OCI-LY3 (cell line): ENCODE measurements at regions not wholly inside any gene's neighbourhood (a gene's known extent, or its start where the extent isn't known, plus 50 kb on each side); places are given as distances from the start of the nearest gene placed in this dataset.

Experiments
- H2AFZ ChIP-seq: fragments of 200-600, 300-600 bp; shearing (Covaris generic); 2 replicates; pipeline ENCODE4 v1.6.0; 2014; ENCODE audit warnings: antibody characterized with exemption, low read depth, low read length
- H3K27ac ChIP-seq: fragments of 200-600, 300-600 bp; sonication (generic); 2 replicates; pipeline ENCODE4 v1.5.1; 2014; ENCODE audit warnings: mild to moderate bottlenecking, low read length, moderate library complexity, mixed read lengths
- H3K27me3 ChIP-seq: fragments of 200-600, 300-600 bp; sonication (generic); 2 replicates; pipeline ENCODE4 v1.6.1; 2014; ENCODE audit warnings: low read depth, low read length, mixed read lengths
- H3K36me3 ChIP-seq: fragments of 200-600, 300-600 bp; sonication (generic); replicated peaks from 2 replicates; pipeline ENCODE3; 2014; ENCODE audit warnings: low read depth, low read length, mixed read lengths
- H3K4me1 ChIP-seq: fragments of 300-600, 200-600 bp; sonication (generic); 2 replicates; pipeline ENCODE4 v1.6.1; 2014; ENCODE audit warnings: low read length, mixed read lengths
- H3K4me2 ChIP-seq: fragments of 200-600, 300-600 bp; sonication (generic); 2 replicates; pipeline ENCODE4 v1.6.1; 2014; ENCODE audit warnings: low read length, mixed read lengths
- H3K4me3 ChIP-seq: fragments of 300-600, 200-600 bp; sonication (generic); 2 replicates; pipeline ENCODE4 v1.5.1; 2014; ENCODE audit warnings: antibody characterized with exemption, mild to moderate bottlenecking, low read length, moderate library complexity
- H3K79me2 ChIP-seq: fragments of 300-600, 200-600 bp; shearing (Covaris generic); 2 replicates; pipeline ENCODE4 v1.6.1; 2014; ENCODE audit warnings: mild to moderate bottlenecking, low read length, mixed read lengths
- H3K9ac ChIP-seq: fragments of 300-600, 200-600 bp; shearing (Covaris generic); 2 replicates; pipeline ENCODE4 v1.6.0; 2014; ENCODE audit warnings: mild to moderate bottlenecking, low read length, moderate library complexity
- H3K9me3 ChIP-seq: fragments of 200-600, 300-600 bp; shearing (Covaris generic); 2 replicates; pipeline ENCODE4 v1.6.1; 2014; ENCODE audit warnings: low read length, mixed read lengths; ENCODE audit not compliant: insufficient read depth
- H4K20me1 ChIP-seq: fragments of 200-600, 300-600 bp; sonication (generic); 2 replicates; pipeline ENCODE4 v1.6.1; 2016; ENCODE audit warnings: low read length, mixed read lengths; ENCODE audit not compliant: insufficient read depth
- EZH2phosphoT487 ChIP-seq: fragments of 200-600 bp; shearing (Covaris generic); IDR thresholded peaks from 2 replicates; pipeline ENCODE4 v1.6.1; 2018; ENCODE audit warnings: antibody characterized with exemption, mixed run types, low read depth
- TF ChIP-seq, protein P1 (sequence below): fragments of 200-600, 300-600 bp; sonication (generic); IDR thresholded peaks from 2 replicates; pipeline ENCODE4 v1.5.1; 2014; ENCODE audit warnings: antibody characterized with exemption, low read length, low read depth

DNA sequence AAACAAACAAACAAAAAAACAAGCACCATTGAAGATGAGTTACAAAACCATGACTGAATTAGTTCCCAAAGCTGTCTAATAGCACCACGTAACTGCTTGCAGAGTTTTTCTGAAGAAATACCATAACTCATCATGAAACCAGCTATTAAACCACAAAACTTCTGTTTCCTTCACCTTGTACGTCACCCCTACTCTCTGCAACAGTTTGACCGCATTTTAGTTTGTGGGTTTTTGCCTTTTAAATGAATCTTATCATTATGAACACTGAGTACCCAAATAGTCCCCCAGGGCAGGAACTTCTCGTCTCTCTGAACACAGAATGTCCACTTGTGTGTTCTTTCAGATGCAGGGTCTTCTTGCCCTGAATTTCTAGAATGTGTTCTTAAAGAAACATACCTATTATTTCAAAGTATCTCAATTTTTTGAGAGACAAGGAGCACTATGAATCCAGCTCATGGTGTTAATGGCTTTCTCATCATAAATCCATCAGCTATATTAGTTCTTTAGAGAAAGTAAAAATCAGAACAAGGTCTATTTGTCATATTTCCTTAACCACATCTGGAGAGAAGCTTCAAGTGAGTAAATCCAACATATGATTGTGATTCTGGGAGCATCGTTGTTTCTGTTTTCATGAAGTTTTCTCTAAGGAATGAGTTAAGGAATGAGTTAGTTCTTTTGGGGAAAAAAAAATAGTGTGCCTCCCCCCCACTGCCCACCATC lies 210.6 kb downstream of the AUH start:
- H3K79me2 ChIP-seq = no peaks in the 10 kb centered on the region
- peaks cover 44% of the 10 kb centered on the region for H4K20me1 ChIP-seq
- 0 out of 2 replicates have a peak overlapping the region, but pooled peaks have one; percentile 7 for H3K4me3 ChIP-seq
- peak overlapping the region; percentile 52 for H3K4me2 ChIP-seq
- H3K27me3 ChIP-seq = peaks cover 80% of the 10 kb centered on the region
- H3K36me3 ChIP-seq = no peaks in the 10 kb centered on the region
- H2AFZ ChIP-seq = no peak overlapping the region
- H3K4me1 ChIP-seq = peaks cover 39% of the 10 kb centered on the region
- TF ChIP-seq EZH2phosphoT487 = no peak; the same call in 1 of the 2 replicates
- TF ChIP-seq, protein P1, sequence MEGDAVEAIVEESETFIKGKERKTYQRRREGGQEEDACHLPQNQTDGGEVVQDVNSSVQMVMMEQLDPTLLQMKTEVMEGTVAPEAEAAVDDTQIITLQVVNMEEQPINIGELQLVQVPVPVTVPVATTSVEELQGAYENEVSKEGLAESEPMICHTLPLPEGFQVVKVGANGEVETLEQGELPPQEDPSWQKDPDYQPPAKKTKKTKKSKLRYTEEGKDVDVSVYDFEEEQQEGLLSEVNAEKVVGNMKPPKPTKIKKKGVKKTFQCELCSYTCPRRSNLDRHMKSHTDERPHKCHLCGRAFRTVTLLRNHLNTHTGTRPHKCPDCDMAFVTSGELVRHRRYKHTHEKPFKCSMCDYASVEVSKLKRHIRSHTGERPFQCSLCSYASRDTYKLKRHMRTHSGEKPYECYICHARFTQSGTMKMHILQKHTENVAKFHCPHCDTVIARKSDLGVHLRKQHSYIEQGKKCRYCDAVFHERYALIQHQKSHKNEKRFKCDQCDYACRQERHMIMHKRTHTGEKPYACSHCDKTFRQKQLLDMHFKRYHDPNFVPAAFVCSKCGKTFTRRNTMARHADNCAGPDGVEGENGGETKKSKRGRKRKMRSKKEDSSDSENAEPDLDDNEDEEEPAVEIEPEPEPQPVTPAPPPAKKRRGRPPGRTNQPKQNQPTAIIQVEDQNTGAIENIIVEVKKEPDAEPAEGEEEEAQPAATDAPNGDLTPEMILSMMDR = no peak
- H3K9me3 ChIP-seq = peaks cover 27% of the 10 kb centered on the region
- no peak overlapping the region for H3K9ac ChIP-seq
- no peak overlapping the region for H3K27ac ChIP-seq

- H3K36me3 ChIP-seq = no peaks in the 10 kb centered on the region
- no peaks in the 10 kb centered on the region for H3K79me2 ChIP-seq
- H3K4me1 ChIP-seq = peaks cover 39% of the 10 kb centered on the region
- no peak overlapping the region for H3K4me2 ChIP-seq
- peaks cover 39% of the 10 kb centered on the region for H4K20me1 ChIP-seq
- H3K27ac ChIP-seq = no peak overlapping the region
- H3K4me3 ChIP-seq = no peak overlapping the region
- H3K9me3 ChIP-seq = peaks cover 27% of the 10 kb centered on the region
- H3K9ac ChIP-seq = no peak overlapping the region
- H3K27me3 ChIP-seq = peaks cover 79% of the 10 kb centered on the region
- TF ChIP-seq, protein P1 = no peak
- no peak for TF ChIP-seq EZH2phosphoT487
- H2AFZ ChIP-seq = no peak overlapping the region
Measured at GRCh38 chr9:91151718-91152095, 210.0 kb downstream of the AUH start.

DNA sequence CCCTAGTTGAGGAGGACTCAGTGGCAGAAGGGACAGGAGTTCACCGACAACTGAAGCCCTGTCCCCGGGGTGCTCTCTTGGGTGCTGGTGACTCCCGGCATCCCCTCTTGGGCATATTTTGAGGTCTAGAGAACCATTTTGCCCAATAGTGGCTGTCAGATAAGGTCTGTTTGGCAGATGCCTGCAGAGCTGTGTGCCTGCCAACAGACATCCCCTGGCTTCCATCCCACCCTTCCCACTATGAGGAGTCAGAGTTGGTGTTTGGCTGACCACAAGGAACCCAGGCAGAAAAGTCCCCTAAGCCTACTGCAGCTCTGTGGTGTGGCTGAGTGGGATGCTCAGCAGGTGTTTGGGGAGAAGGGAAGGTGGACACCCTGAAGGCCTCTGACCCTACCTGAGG lies 207.0 kb downstream of the AUH start:
- Histone ChIP-seq H3K27ac (no peak overlapping the region), H3K4me1 (peaks cover 17% of the 10 kb centered on the region)

DNA sequence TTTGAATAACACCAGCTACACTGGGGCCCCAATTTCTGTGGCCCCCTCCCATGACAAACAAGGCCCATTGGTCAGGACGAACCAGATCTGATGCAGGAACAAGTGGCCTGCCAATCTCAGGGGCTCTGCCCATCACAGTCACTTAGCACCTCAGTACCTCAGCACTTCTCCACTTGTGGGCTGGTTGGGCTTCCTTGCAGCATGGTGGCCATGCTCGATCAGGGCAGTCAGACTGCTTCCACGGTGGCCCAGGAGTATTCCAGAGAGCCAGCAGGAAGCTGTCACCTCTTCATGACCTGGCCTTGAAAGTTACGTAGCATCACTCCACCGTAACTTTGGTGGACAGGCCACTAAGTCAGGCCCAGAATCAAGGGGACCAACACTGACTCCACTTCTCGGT lies 206.5 kb downstream of the AUH start:
- H3K27me3 ChIP-seq = peaks cover 66% of the 10 kb centered on the region
- peaks cover 19% of the 10 kb centered on the region for H3K9me3 ChIP-seq
- peaks cover 16% of the 10 kb centered on the region for H3K4me1 ChIP-seq
- H2AFZ ChIP-seq = no peak overlapping the region
- no peaks in the 10 kb centered on the region for H3K79me2 ChIP-seq
- no peak overlapping the region for H3K4me2 ChIP-seq
- peaks cover 22% of the 10 kb centered on the region for H4K20me1 ChIP-seq
- TF ChIP-seq, protein P1 = no peak
- TF ChIP-seq EZH2phosphoT487 = no peak
- H3K4me3 ChIP-seq = no peak overlapping the region
- no peaks in the 10 kb centered on the region for H3K36me3 ChIP-seq
- H3K9ac ChIP-seq = no peak overlapping the region
- no peak overlapping the region for H3K27ac ChIP-seq

More for the DNA sequence above, 207.0 kb downstream of the AUH start:
- no peak overlapping the region for H3K4me2 ChIP-seq
- no peak overlapping the region for H3K9ac ChIP-seq
- peaks cover 20% of the 10 kb centered on the region for H3K9me3 ChIP-seq
- no peak overlapping the region for H2AFZ ChIP-seq
- peaks cover 70% of the 10 kb centered on the region for H3K27me3 ChIP-seq
- H3K4me3 ChIP-seq = no peak overlapping the region
- no peaks in the 10 kb centered on the region for H3K79me2 ChIP-seq
- peaks cover 23% of the 10 kb centered on the region for H4K20me1 ChIP-seq
- TF ChIP-seq, protein P1 = no peak
- no peak for TF ChIP-seq EZH2phosphoT487
- no peaks in the 10 kb centered on the region for H3K36me3 ChIP-seq
